ENCODE measurements at regions not wholly inside any gene's neighbourhood (a gene's known extent, or its start where the extent isn't known, plus 50 kb on each side); places are given as distances from the start of the nearest gene placed in this dataset.

- H3K9me3 ChIP-seq (replicated peaks; ENCODE audit: control insufficient read depth, low read depth, low read length): peaks cover 38% of the 10 kb centered on the region
- H3K4me1 ChIP-seq (ENCODE audit: control insufficient read depth, insufficient read depth, low read length): no peaks in the 10 kb centered on the region
- no CpG with 5 or more reads among the region's 1 CpG for WGBS (ENCODE audit: insufficient coverage)
- H3K27ac ChIP-seq (ENCODE audit: low read length): no peak overlapping the region
- no peaks in the 10 kb centered on the region for H3K36me3 ChIP-seq (ENCODE audit: control insufficient read depth, insufficient read depth, low read length)
- no peak overlapping the region for H3K4me3 ChIP-seq (ENCODE audit: low read length)
- DNase-seq: no peak
- no peaks in the 10 kb centered on the region for H3K27me3 ChIP-seq (ENCODE audit: control insufficient read depth, insufficient read depth, low read length)
Observed at GRCh38 chr12:82210882-82211281, 147.3 kb downstream of the CCDC59 start.

GRCh38 chr12:82209533-82209932 is 148.7 kb downstream of the CCDC59 start:
- Histone ChIP-seq H3K4me3 (ENCODE audit: low read length) (no peak overlapping the region), H3K9me3 (replicated peaks; ENCODE audit: control insufficient read depth, low read depth, low read length) (peaks cover 40% of the 10 kb centered on the region), H3K27ac (ENCODE audit: low read length) (no peak overlapping the region), H3K36me3 (ENCODE audit: control insufficient read depth, insufficient read depth, low read length) (no peaks in the 10 kb centered on the region), H3K4me1 (ENCODE audit: control insufficient read depth, insufficient read depth, low read length) (no peaks in the 10 kb centered on the region), H3K27me3 (ENCODE audit: control insufficient read depth, insufficient read depth, low read length) (no peaks in the 10 kb centered on the region)
- 96% methylated on average over 5 of the region's 9 CpGs for WGBS (ENCODE audit: insufficient coverage)
- DNase-seq: no peak

DNA sequence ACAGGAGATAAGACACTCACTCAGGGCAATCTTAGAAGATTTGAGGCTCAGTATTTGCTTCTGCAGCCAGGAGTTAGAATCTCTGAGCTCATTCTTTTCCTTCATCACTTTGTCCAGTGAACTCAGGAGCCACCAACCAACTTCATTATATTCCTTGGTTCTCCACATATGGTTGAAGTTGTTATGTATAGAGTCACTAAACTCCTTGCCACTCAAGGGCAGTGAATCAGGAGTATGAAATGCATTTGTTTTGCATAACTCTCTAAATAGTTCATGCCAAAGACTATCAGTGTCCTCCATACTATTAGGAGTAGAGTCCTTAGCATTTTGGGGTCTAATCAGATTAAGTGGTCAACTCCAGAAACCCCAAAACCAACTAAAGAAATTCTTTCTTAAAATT is 150.6 kb downstream of the CCDC59 start:
- Histone ChIP-seq H3K4me3 (ENCODE audit: low read length) (no peak overlapping the region), H3K36me3 (ENCODE audit: control insufficient read depth, insufficient read depth, low read length) (no peaks in the 10 kb centered on the region), H3K9me3 (replicated peaks; ENCODE audit: control insufficient read depth, low read depth, low read length) (peaks cover 48% of the 10 kb centered on the region)

GRCh38 chr12:82203086-82203485 is 155.1 kb downstream of the CCDC59 start:
- Histone ChIP-seq H3K36me3 (ENCODE audit: control insufficient read depth, insufficient read depth, low read length) (no peaks in the 10 kb centered on the region), H3K4me1 (ENCODE audit: control insufficient read depth, insufficient read depth, low read length) (no peaks in the 10 kb centered on the region), H3K27me3 (ENCODE audit: control insufficient read depth, insufficient read depth, low read length) (no peaks in the 10 kb centered on the region), H3K27ac (ENCODE audit: low read length) (no peak overlapping the region), H3K4me3 (ENCODE audit: low read length) (no peak overlapping the region), H3K9me3 (replicated peaks; ENCODE audit: control insufficient read depth, low read depth, low read length) (peaks cover 23% of the 10 kb centered on the region)
- no peak for DNase-seq
- 77% methylated on average over 3 of the region's 4 CpGs for WGBS (ENCODE audit: insufficient coverage)

More for the DNA sequence above, 150.6 kb downstream of the CCDC59 start:
- Histone ChIP-seq H3K27ac (ENCODE audit: low read length) (no peak overlapping the region), H3K4me1 (ENCODE audit: control insufficient read depth, insufficient read depth, low read length) (no peaks in the 10 kb centered on the region), H3K27me3 (ENCODE audit: control insufficient read depth, insufficient read depth, low read length) (no peaks in the 10 kb centered on the region)
- DNase-seq: no peak

- WGBS (ENCODE audit: insufficient coverage): no CpG with 5 or more reads among the region's 2 CpGs
- Histone ChIP-seq H3K27ac (ENCODE audit: low read length) (no peak overlapping the region), H3K4me3 (ENCODE audit: low read length) (no peak overlapping the region), H3K36me3 (ENCODE audit: control insufficient read depth, insufficient read depth, low read length) (no peaks in the 10 kb centered on the region), H3K4me1 (ENCODE audit: control insufficient read depth, insufficient read depth, low read length) (no peaks in the 10 kb centered on the region), H3K9me3 (replicated peaks; ENCODE audit: control insufficient read depth, low read depth, low read length) (no peaks in the 10 kb centered on the region), H3K27me3 (ENCODE audit: control insufficient read depth, insufficient read depth, low read length) (no peaks in the 10 kb centered on the region)
- DNase-seq: no peak
Observed at GRCh38 chr12:82187595-82187994, 170.6 kb downstream of the CCDC59 start.

- H3K27ac ChIP-seq (ENCODE audit: low read length): no peak overlapping the region
- no peak overlapping the region for H3K4me3 ChIP-seq (ENCODE audit: low read length)
- H3K9me3 ChIP-seq (replicated peaks; ENCODE audit: control insufficient read depth, low read depth, low read length): no peaks in the 10 kb centered on the region
- no peak for DNase-seq
- no peaks in the 10 kb centered on the region for H3K4me1 ChIP-seq (ENCODE audit: control insufficient read depth, insufficient read depth, low read length)
- no peaks in the 10 kb centered on the region for H3K36me3 ChIP-seq (ENCODE audit: control insufficient read depth, insufficient read depth, low read length)
- H3K27me3 ChIP-seq (ENCODE audit: control insufficient read depth, insufficient read depth, low read length): no peaks in the 10 kb centered on the region
Observed at GRCh38 chr12:82187011-82187410, 171.2 kb downstream of the CCDC59 start.

GRCh38 chr12:82186282-82186681 is 171.9 kb downstream of the CCDC59 start:
- no peaks in the 10 kb centered on the region for H3K27me3 ChIP-seq (ENCODE audit: control insufficient read depth, insufficient read depth, low read length)

DNA sequence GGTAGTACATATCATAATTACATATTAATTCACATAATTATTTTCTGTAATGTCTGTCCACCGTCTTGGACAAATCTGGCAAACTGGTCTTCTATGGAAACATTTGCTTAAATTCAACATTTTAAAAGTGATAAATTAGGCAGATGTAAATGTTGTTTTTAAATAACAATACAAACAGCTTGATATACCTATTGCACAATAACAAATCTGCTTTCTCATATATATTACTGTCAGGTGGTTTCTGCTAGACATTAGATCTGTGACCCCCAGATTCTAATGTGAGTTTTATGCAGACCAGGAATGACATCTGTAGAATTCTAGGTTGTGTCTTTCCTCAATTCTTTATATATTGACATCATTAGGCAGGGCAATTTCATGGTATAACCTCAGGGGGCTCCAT is 173.3 kb downstream of the CCDC59 start:
- H3K9me3 ChIP-seq (replicated peaks; ENCODE audit: control insufficient read depth, low read depth, low read length): no peaks in the 10 kb centered on the region
- no CpG with 5 or more reads among the region's 1 CpG for WGBS (ENCODE audit: insufficient coverage)
- no peak overlapping the region for H3K4me3 ChIP-seq (ENCODE audit: low read length)
- H3K27ac ChIP-seq (ENCODE audit: low read length): no peak overlapping the region
- H3K4me1 ChIP-seq (ENCODE audit: control insufficient read depth, insufficient read depth, low read length): no peaks in the 10 kb centered on the region
- no peaks in the 10 kb centered on the region for H3K36me3 ChIP-seq (ENCODE audit: control insufficient read depth, insufficient read depth, low read length)
- DNase-seq: no peak
- no peaks in the 10 kb centered on the region for H3K27me3 ChIP-seq (ENCODE audit: control insufficient read depth, insufficient read depth, low read length)

More at GRCh38 chr12:82186282-82186681, 171.9 kb downstream of the CCDC59 start:
- H3K4me3 ChIP-seq (ENCODE audit: low read length): no peak overlapping the region
- no peaks in the 10 kb centered on the region for H3K36me3 ChIP-seq (ENCODE audit: control insufficient read depth, insufficient read depth, low read length)
- no CpG with 5 or more reads among the region's 6 CpGs for whole genome bisulfite sequencing (ENCODE audit: insufficient coverage)
- no peaks in the 10 kb centered on the region for H3K9me3 ChIP-seq (replicated peaks; ENCODE audit: control insufficient read depth, low read depth, low read length)
- H3K27ac ChIP-seq (ENCODE audit: low read length): no peak overlapping the region
- DNase-seq: no peak
- H3K4me1 ChIP-seq (ENCODE audit: control insufficient read depth, insufficient read depth, low read length): no peaks in the 10 kb centered on the region

DNA sequence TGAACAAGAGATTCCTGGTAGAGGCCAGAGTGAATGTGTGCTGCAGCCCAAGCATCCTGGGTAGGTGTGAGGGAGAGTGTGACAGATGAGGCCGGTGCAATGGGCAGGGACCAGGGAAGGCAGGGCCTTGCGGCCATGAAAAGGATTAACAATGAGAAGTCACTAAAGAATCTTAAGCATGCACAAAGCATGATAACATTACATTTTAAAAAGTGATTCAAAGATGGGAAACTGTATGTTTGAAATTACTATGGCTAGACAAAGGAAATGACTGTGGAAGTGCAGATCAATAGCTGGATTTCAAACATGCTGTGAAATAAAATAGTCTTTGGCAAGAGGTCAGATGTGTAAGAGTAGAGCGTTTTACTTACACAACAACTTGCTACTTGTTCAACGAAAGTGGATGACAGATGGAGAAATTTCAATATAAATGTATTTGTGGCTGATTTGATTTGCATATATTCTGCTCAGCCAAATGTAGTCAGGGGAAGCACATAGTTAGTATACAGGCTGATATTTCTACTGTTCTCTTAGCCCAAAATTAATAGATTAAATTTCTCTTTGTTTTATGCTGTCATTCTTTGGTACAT is 175.5 kb downstream of the CCDC59 start:
- no peak for DNase-seq
- H3K36me3 ChIP-seq (ENCODE audit: control insufficient read depth, insufficient read depth, low read length): no peaks in the 10 kb centered on the region
- H3K27ac ChIP-seq (ENCODE audit: low read length): no peak overlapping the region
- no peak overlapping the region for H3K4me3 ChIP-seq (ENCODE audit: low read length)
- H3K9me3 ChIP-seq (replicated peaks; ENCODE audit: control insufficient read depth, low read depth, low read length): no peaks in the 10 kb centered on the region
- no peaks in the 10 kb centered on the region for H3K4me1 ChIP-seq (ENCODE audit: control insufficient read depth, insufficient read depth, low read length)
- no peaks in the 10 kb centered on the region for H3K27me3 ChIP-seq (ENCODE audit: control insufficient read depth, insufficient read depth, low read length)
- no CpG with 5 or more reads among the region's 4 CpGs for WGBS (ENCODE audit: insufficient coverage)

DNA sequence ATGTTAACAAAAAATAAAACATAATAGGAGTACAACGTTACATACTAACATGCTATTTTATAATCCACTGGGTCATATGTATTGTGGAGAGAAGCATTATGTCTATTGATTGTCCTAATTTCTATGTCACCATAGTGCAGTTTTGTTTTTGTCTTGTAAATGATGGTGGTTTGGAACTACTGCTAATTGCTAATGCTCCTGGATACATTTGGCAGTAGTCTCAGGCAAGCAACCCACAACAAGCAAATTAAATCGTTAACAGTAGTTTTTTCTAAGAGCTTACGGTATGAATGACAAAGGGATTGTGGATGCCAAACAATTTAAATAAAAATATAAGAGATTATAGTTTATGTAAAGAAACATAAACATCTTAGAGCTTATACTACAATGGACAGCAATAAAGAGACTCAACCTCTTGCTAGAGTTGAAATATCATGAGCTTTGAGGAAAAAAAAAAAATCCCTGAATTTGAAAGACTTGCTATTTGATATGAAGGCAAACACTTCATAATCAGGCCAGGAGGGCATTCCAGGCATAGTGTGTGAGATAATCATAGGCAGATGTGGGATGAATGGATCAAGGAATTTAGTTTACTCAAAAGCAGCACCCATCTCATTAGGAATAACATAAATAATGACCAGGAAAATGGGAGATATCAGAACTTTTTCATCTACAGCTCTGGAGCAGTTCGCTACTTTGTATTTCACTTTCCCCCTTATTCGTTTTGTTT is 181.3 kb downstream of the CCDC59 start:
- Histone ChIP-seq H3K36me3 (ENCODE audit: control insufficient read depth, insufficient read depth, low read length) (no peaks in the 10 kb centered on the region), H3K27ac (ENCODE audit: low read length) (no peak overlapping the region), H3K27me3 (ENCODE audit: control insufficient read depth, insufficient read depth, low read length) (no peaks in the 10 kb centered on the region), H3K4me1 (ENCODE audit: control insufficient read depth, insufficient read depth, low read length) (no peaks in the 10 kb centered on the region), H3K9me3 (replicated peaks; ENCODE audit: control insufficient read depth, low read depth, low read length) (no peaks in the 10 kb centered on the region), H3K4me3 (ENCODE audit: low read length) (no peak overlapping the region)
- DNase-seq: no peak
- WGBS (ENCODE audit: insufficient coverage): no CpG with 5 or more reads among the region's 5 CpGs

GRCh38 chr12:82176026-82176425 is 182.2 kb downstream of the CCDC59 start:
- no peaks in the 10 kb centered on the region for H3K36me3 ChIP-seq (ENCODE audit: control insufficient read depth, insufficient read depth, low read length)
- 0% methylated on average over 1 of the region's 4 CpGs for WGBS (ENCODE audit: insufficient coverage)
- H3K9me3 ChIP-seq (replicated peaks; ENCODE audit: control insufficient read depth, low read depth, low read length): no peaks in the 10 kb centered on the region
- H3K4me3 ChIP-seq (ENCODE audit: low read length): no peak overlapping the region
- no peaks in the 10 kb centered on the region for H3K4me1 ChIP-seq (ENCODE audit: control insufficient read depth, insufficient read depth, low read length)
- H3K27ac ChIP-seq (ENCODE audit: low read length): no peak overlapping the region
- DNase-seq: peak; percentile 87
- no peaks in the 10 kb centered on the region for H3K27me3 ChIP-seq (ENCODE audit: control insufficient read depth, insufficient read depth, low read length)
